Mesenchymal stem cell (in vitro differentiated cells and primary cell): ENCODE measurements at regions not wholly inside any gene's neighbourhood (a gene's known extent, or its start where the extent isn't known, plus 50 kb on each side); places are given as distances from the start of the nearest gene placed in this dataset.

Source experiments
- DNase-seq: peaks from one replicate; pipeline ENCODE4 v3.0.0-alpha.2; 2013
- H2AFZ ChIP-seq: one replicate; pipeline ENCODE4 v1.6.1; 2013; ENCODE audit warnings: low read depth, mild to moderate bottlenecking, control low read depth, inconsistent platforms, low read length, moderate library complexity
- H2AK5ac ChIP-seq: 2 replicates; pipeline ENCODE4 v1.6.1; 2013; ENCODE audit warnings: low read length, moderate library complexity, mild to moderate bottlenecking, inconsistent platforms; ENCODE audit not compliant: severe bottlenecking
- H2BK120ac ChIP-seq: one replicate; pipeline ENCODE4 v1.6.1; 2013; ENCODE audit warnings: low read depth, mild to moderate bottlenecking, inconsistent platforms, low read length, moderate library complexity
- H2BK12ac ChIP-seq, 2 experiments: one replicate each; pipeline ENCODE4 v1.6.1; 2013; ENCODE audit warnings: inconsistent platforms in 2 of 2, low read length in 2 of 2, mild to moderate bottlenecking in 2 of 2, moderate library complexity in 2 of 2, control low read depth in 1 of 2
- H2BK15ac ChIP-seq: one replicate; pipeline ENCODE4 v1.6.1; 2013; ENCODE audit warnings: mild to moderate bottlenecking, low read depth, inconsistent platforms; ENCODE audit not compliant: poor library complexity, severe bottlenecking
- H2BK5ac ChIP-seq: 2 replicates; pipeline ENCODE4 v1.6.1; 2013; ENCODE audit warnings: low read depth, mild to moderate bottlenecking, low read length, control low read depth, inconsistent platforms; ENCODE audit not compliant: poor library complexity, severe bottlenecking
- H3K14ac ChIP-seq, 2 experiments: one replicate each; pipeline ENCODE4 v1.6.1; 2013; ENCODE audit warnings: inconsistent platforms in 2 of 2, low read length in 2 of 2, control low read depth in 1 of 2, mild to moderate bottlenecking in 1 of 2, moderate library complexity in 1 of 2
- H3K18ac ChIP-seq, 2 experiments: one replicate each; pipeline ENCODE4 v1.6.1; 2013; ENCODE audit warnings: inconsistent platforms in 2 of 2, low read length in 2 of 2, control low read depth in 1 of 2, low read depth in 1 of 2, mild to moderate bottlenecking in 1 of 2
- H3K23ac ChIP-seq, 2 experiments: one replicate each; pipeline ENCODE4 v1.6.1; 2013; ENCODE audit warnings: inconsistent platforms in 2 of 2, low read length in 2 of 2, mild to moderate bottlenecking in 2 of 2, moderate library complexity in 2 of 2, control low read depth in 1 of 2
- H3K27ac ChIP-seq: 2 replicates; pipeline ENCODE4 v1.5.1; 2013; ENCODE audit warnings: mild to moderate bottlenecking, moderate library complexity, low read length, control low read depth, inconsistent platforms; ENCODE audit not compliant: poor library complexity, severe bottlenecking
- H3K27me3 ChIP-seq, 2 experiments: 2 replicates each; pipeline versions ENCODE4 v1.6.1 to v1.7.0; 2013; ENCODE audit warnings: low read length in 2 of 2, mild to moderate bottlenecking in 2 of 2, moderate library complexity in 2 of 2, control low read depth in 1 of 2, inconsistent platforms in 1 of 2; ENCODE audit not compliant: control insufficient read depth in 1 of 2, insufficient read depth in 1 of 2
- H3K36me3 ChIP-seq, 2 experiments: 2 replicates each; pipeline versions ENCODE4 v1.6.1 to v1.7.0; 2013; ENCODE audit warnings: low read length in 2 of 2, control low read depth in 1 of 2, inconsistent platforms in 1 of 2, low read depth in 1 of 2, mild to moderate bottlenecking in 1 of 2; ENCODE audit not compliant: insufficient read depth in 2 of 2, control insufficient read depth in 1 of 2
- H3K4ac ChIP-seq, 2 experiments: one replicate each; pipeline ENCODE4 v1.6.1; 2013; ENCODE audit warnings: inconsistent platforms in 2 of 2, low read length in 2 of 2, mild to moderate bottlenecking in 2 of 2, moderate library complexity in 2 of 2, control low read depth in 1 of 2, low read depth in 1 of 2
- H3K4me1 ChIP-seq: 2 replicates; pipeline ENCODE4 v1.6.1; 2013; ENCODE audit warnings: low read depth, low read length, control low read depth; ENCODE audit not compliant: control insufficient read depth, insufficient read depth
- H3K4me2 ChIP-seq: 2 replicates; pipeline ENCODE4 v1.6.1; 2013; ENCODE audit warnings: low read length, mild to moderate bottlenecking, inconsistent platforms; ENCODE audit not compliant: poor library complexity, severe bottlenecking
- H3K4me3 ChIP-seq, 2 experiments: 2 replicates each; pipeline versions ENCODE4 v1.5.1 to v1.7.0; 2013; ENCODE audit warnings: low read length in 2 of 2, mild to moderate bottlenecking in 2 of 2, control low read depth in 1 of 2, low read depth in 1 of 2; ENCODE audit not compliant: insufficient read depth in 1 of 2
- H3K79me1 ChIP-seq: replicated peaks from 2 replicates; pipeline ENCODE4 v1.6.1; 2013; ENCODE audit warnings: mild to moderate bottlenecking, control low read depth, low read length, inconsistent platforms; ENCODE audit not compliant: poor library complexity, severe bottlenecking
- H3K9ac ChIP-seq: 2 replicates; pipeline ENCODE4 v1.7.0; 2013; ENCODE audit warnings: mild to moderate bottlenecking, low read length, moderate library complexity
- H3K9me3 ChIP-seq: 2 replicates; pipeline ENCODE4 v1.7.0; 2013; ENCODE audit warnings: mild to moderate bottlenecking, low read length; ENCODE audit not compliant: control insufficient read depth
- H4K8ac ChIP-seq: one replicate; pipeline ENCODE4 v1.6.1; 2013; ENCODE audit warnings: inconsistent platforms, mild to moderate bottlenecking, low read length, moderate library complexity
- H4K91ac ChIP-seq: one replicate; pipeline ENCODE4 v1.6.1; 2013; ENCODE audit warnings: mild to moderate bottlenecking, low read length, inconsistent platforms
- WGBS: methylation state at CpG from one replicate; pipeline ENCODE4 v1.1.7; 2013; ENCODE audit warnings: mixed read lengths; 5-methylcytosine and 5-hydroxymethylcytosine counted together

- Histone ChIP-seq H3K4ac (no peak overlapping the region), H2BK12ac (no peak overlapping the region), H3K4me2 (no peak overlapping the region), H2AFZ (no peak overlapping the region), H2AK5ac (no peak overlapping the region), H4K8ac (no peak overlapping the region), H2BK15ac (no peak overlapping the region), H3K4me1 (peaks cover 2% of the 10 kb centered on the region), H3K9ac (no peak overlapping the region), H3K9me3 (no peaks in the 10 kb centered on the region), H2BK120ac (peak overlapping the region; percentile 73), H3K36me3 (no peaks in the 10 kb centered on the region), H3K27me3 (no peaks in the 10 kb centered on the region), H3K23ac (no peak overlapping the region), H3K4me3 (no peak overlapping the region), H3K18ac (no peak overlapping the region), H3K14ac (no peak overlapping the region), H3K79me1 (no peaks in the 10 kb centered on the region), H2BK5ac (no peak overlapping the region), H4K91ac (no peak overlapping the region), H3K27ac (no peak overlapping the region)
- DNase-seq = no peak
Observed at GRCh38 chr4:137707102-137707620, 174.9 kb upstream of the PCDH18 start.

GRCh38 chr4:137705171-137705783 is 173.0 kb upstream of the PCDH18 start:
- Histone ChIP-seq H3K9ac (peak overlapping the region; percentile 83), H2AFZ (no peak overlapping the region), H3K4ac (no peak overlapping the region), H3K4me2 (no peak overlapping the region), H3K23ac (no peak overlapping the region), H3K27ac (peak overlapping the region; percentile 51), H4K8ac (no peak overlapping the region), H3K18ac (no peak overlapping the region), H3K4me1 (peaks cover 3% of the 10 kb centered on the region), H3K27me3 (no peaks in the 10 kb centered on the region), H2BK120ac (no peak overlapping the region), H3K14ac (no peak overlapping the region), H3K36me3 (no peaks in the 10 kb centered on the region), H2AK5ac (no peak overlapping the region), H4K91ac (no peak overlapping the region), H3K4me3 (no peak overlapping the region), H3K79me1 (no peaks in the 10 kb centered on the region), H2BK15ac (no peak overlapping the region), H3K9me3 (no peaks in the 10 kb centered on the region), H2BK12ac (no peak overlapping the region), H2BK5ac (no peak overlapping the region)
- WGBS = 0% methylated on average over 3 of the region's 3 CpGs
- DNase-seq = peak; percentile 90

- Histone ChIP-seq H3K4ac (peak overlapping the region in 1 of 2 experiments; percentile 40), H2AK5ac (no peak overlapping the region), H4K91ac (peak overlapping the region; percentile 43), H3K4me3 (no peak overlapping the region), H3K23ac (no peak overlapping the region), H3K27me3 (no peaks in the 10 kb centered on the region), H3K4me2 (no peak overlapping the region), H2AFZ (no peak overlapping the region), H2BK15ac (no peak overlapping the region), H3K4me1 (peaks cover 3% of the 10 kb centered on the region), H3K9ac (no peak overlapping the region), H3K9me3 (no peaks in the 10 kb centered on the region), H2BK5ac (no peak overlapping the region), H3K36me3 (no peaks in the 10 kb centered on the region), H3K79me1 (no peaks in the 10 kb centered on the region), H4K8ac (no peak overlapping the region), H3K18ac (peak overlapping the region; percentile 58 to 88), H3K14ac (no peak overlapping the region), H2BK12ac (peak overlapping the region; percentile 75 to 80), H3K27ac (no peak overlapping the region), H2BK120ac (peak overlapping the region; percentile 54)
- no peak for DNase-seq
Observed at GRCh38 chr4:137703195-137703594, 170.9 kb upstream of the PCDH18 start.

DNA sequence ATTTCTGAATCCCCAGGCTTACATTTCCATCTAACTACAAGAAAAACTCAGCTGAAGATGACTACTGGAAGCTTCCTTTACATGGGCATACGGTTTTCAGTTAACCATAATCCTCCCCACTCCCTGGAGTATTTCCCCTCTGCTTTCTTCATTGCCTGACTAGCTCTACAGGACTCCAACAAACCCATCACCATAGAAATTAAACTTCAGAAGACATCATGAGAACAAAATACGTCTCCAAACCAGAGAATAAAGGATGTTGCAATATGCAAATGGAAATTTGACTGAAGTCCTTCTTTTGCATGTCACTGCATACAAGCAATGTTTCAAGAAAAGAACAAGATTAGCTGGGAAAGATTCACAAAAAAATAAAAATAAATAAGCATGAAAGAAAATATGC is 170.2 kb upstream of the PCDH18 start:
- no peak for DNase-seq
- 93% methylated on average over 1 of the region's 2 CpGs for WGBS
- Histone ChIP-seq H3K14ac (no peak overlapping the region), H4K91ac (no peak overlapping the region), H3K27me3 (no peaks in the 10 kb centered on the region), H3K4me1 (peaks cover 3% of the 10 kb centered on the region), H2BK120ac (peak overlapping the region; percentile 34), H2BK15ac (no peak overlapping the region), H3K9me3 (no peaks in the 10 kb centered on the region), H3K4me3 (no peak overlapping the region), H4K8ac (no peak overlapping the region), H3K27ac (no peak overlapping the region), H2AK5ac (no peak overlapping the region), H3K4ac (no peak overlapping the region), H3K4me2 (no peak overlapping the region), H3K9ac (no peak overlapping the region), H2BK5ac (no peak overlapping the region), H3K36me3 (no peaks in the 10 kb centered on the region), H3K23ac (no peak overlapping the region), H2AFZ (no peak overlapping the region), H3K18ac (no peak overlapping the region), H3K79me1 (no peaks in the 10 kb centered on the region), H2BK12ac (no peak overlapping the region)
